Lung (tissue), 11 donors: ENCODE measurements at regions not wholly inside any gene's neighbourhood (a gene's known extent, or its start where the extent isn't known, plus 50 kb on each side); places are given as distances from the start of the nearest gene placed in this dataset.
"Not testable (repeated sequence)": the region's sequence is repeated elsewhere in the genome, so short reads cannot be mapped to it uniquely, and the experiment has no call there.

Source experiments
- ATAC-seq: fragments of 200-7000 bp; cut with Tn5 transposase; one replicate; pipeline ENCODE4 v1.9.1; 2020; ENCODE audit warnings: moderate number of reproducible peaks; ENCODE audit not compliant: insufficient read depth, low FRiP score
- DNase-seq, 3 donors: peaks; one replicate each; pipeline ENCODE4 v3.0.0-alpha.2; 2013 to 2017
- H3K27ac ChIP-seq, 2 donors: one replicate each; pipeline ENCODE4 v1.5.1; 2013; ENCODE audit warnings: mild to moderate bottlenecking in 2 of 2, moderate library complexity in 2 of 2, control low read depth in 1 of 2, inconsistent platforms in 1 of 2, low read depth in 1 of 2, low read length in 1 of 2
- H3K27me3 ChIP-seq, 3 donors: one replicate each; pipeline ENCODE4 v1.5.1; 2013; ENCODE audit warnings: low read length in 2 of 3; ENCODE audit not compliant: control insufficient read depth in 3 of 3, insufficient read depth in 3 of 3
- H3K36me3 ChIP-seq, 4 donors: one replicate each; pipeline ENCODE4 v1.5.1; 2013; ENCODE audit warnings: low read length in 4 of 4, mild to moderate bottlenecking in 1 of 4, moderate library complexity in 1 of 4; ENCODE audit not compliant: control insufficient read depth in 4 of 4, insufficient read depth in 4 of 4
- H3K4me1 ChIP-seq, 5 donors: one replicate each; pipeline ENCODE4 v1.5.1; 2013; ENCODE audit warnings: low read length in 5 of 5, mild to moderate bottlenecking in 2 of 5, moderate library complexity in 1 of 5; ENCODE audit not compliant: control insufficient read depth in 5 of 5, insufficient read depth in 5 of 5
- H3K4me3 ChIP-seq: one replicate; pipeline ENCODE4 v1.5.1; 2013; ENCODE audit warnings: mild to moderate bottlenecking, control low read depth, moderate library complexity
- H3K9ac ChIP-seq, 2 donors: one replicate each; pipeline ENCODE4 v1.5.1; 2013; ENCODE audit warnings: low read length in 2 of 2, control low read depth in 1 of 2; ENCODE audit not compliant: insufficient read depth in 1 of 2
- H3K9me3 ChIP-seq, 4 donors: one replicate each; pipeline ENCODE4 v1.5.1; 2013; ENCODE audit warnings: low read length in 3 of 4, mild to moderate bottlenecking in 1 of 4, moderate library complexity in 1 of 4; ENCODE audit not compliant: control insufficient read depth in 4 of 4, insufficient read depth in 3 of 4
- CTCF ChIP-seq: IDR thresholded peaks from 2 replicates; pipeline ENCODE4 v1.5.1; 2012; ENCODE audit warnings: mild to moderate bottlenecking; ENCODE audit errors: control extremely low read depth, extremely low read depth
- WGBS, 2 donors: extraction: QIAGEN DNeasy Blood & Tissue Kit; methylation state at CpG; one replicate each; pipeline ENCODE4 v1.1.7; 2013; 5-methylcytosine and 5-hydroxymethylcytosine counted together
- donor health status: control.
- donor health status: control.
- donor health status: Bipolar disorder and iron deficiency.
- donor health status: healthy.
- donor health status: DM: yes; HTN: yes; CAD: no.

- Histone ChIP-seq H3K4me1 (peaks cover 0 to 9% (median 3%) of the 10 kb centered on the region in 5 donors), H3K4me3 (no peak overlapping the region), H3K27me3 (no peaks in the 10 kb centered on the region), H3K27ac (no peak overlapping the region), H3K36me3 (no peaks in the 10 kb centered on the region), H3K9me3 (no peaks in the 10 kb centered on the region), H3K9ac (no peak overlapping the region)
- ATAC-seq (no peak), DNase-seq (no peak)
- WGBS, 2 donors, result 88 to 89% methylated on average over 2 of the region's 2 CpGs
- TF ChIP-seq CTCF, result no peak
Observed at GRCh38 chr10:53033396-53033795, 260.8 kb upstream of the MBL2 start.

GRCh38 chr10:53029872-53030849 is 257.6 kb upstream of the MBL2 start:
- not testable (repeated sequence) for H3K27ac ChIP-seq, H3K4me1 ChIP-seq, H3K27me3 ChIP-seq, H3K9ac ChIP-seq, ATAC-seq, H3K36me3 ChIP-seq, H3K9me3 ChIP-seq, H3K4me3 ChIP-seq
- 22 to 26% methylated on average over 8 of the region's 8 CpGs for WGBS, 2 donors
- DNase-seq, result peak in 2 of 3 donors; percentile 48 to 54

DNA sequence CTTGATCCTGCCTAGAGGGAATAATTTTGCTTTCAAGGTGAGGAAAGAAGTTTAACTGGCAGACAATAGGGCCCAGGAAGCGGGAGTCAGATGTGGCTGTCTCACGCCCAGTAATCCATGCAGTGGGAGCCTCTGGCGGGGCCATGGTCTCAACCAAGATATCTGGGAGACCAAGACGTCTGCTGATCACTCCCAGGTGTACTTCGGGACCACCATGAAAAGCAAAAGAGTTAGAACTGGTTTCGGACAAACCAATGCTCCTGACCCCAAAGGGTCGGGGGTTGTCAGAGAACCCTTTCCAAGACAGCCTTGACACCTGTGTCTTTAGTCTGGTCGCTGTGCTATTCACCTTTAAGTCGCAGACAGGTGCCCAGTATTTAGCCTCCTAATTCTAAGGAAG is 256.9 kb upstream of the MBL2 start:
- Histone ChIP-seq H3K9me3 (no peaks in the 10 kb centered on the region), H3K36me3 (no peaks in the 10 kb centered on the region), H3K4me1 (peaks cover 0 to 9% (median 3%) of the 10 kb centered on the region in 5 donors), H3K27ac (no peak overlapping the region), H3K27me3 (no peaks in the 10 kb centered on the region), H3K9ac (no peak overlapping the region), H3K4me3 (no peak overlapping the region)
- ATAC-seq, result no peak
- DNase-seq, result no peak
- TF ChIP-seq CTCF, result no peak
- WGBS, 2 donors, result 94 to 95% methylated on average over 9 of the region's 9 CpGs

DNA sequence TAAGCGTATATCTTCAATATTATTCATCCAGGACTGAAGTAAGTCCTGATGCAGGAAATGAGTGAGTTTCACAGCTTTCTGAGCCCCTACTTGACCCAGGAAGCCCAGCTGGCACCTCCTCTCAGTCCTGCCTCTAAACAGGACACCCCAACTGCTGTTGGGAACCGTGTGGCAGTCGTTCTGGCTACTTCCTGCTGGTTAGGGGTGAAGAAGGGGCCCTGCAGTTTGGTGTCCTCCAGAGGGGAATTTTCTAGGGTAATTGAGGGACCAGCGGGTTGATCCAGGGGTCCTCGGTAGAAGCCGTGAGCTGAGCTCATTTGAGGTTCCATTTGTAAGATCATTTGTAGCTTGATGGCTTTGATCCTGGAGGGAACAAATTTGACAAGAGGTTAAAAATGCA is 253.2 kb upstream of the MBL2 start:
- H3K27ac ChIP-seq, H3K36me3 ChIP-seq, H3K9me3 ChIP-seq, ATAC-seq, H3K4me3 ChIP-seq, H3K27me3 ChIP-seq, DNase-seq: not testable (repeated sequence)
- Histone ChIP-seq H3K9ac (peak overlapping the region in 1 of 2 donors; percentile 78), H3K4me1 (peaks cover 0 to 14% (median under 1%) of the 10 kb centered on the region in 5 donors)
- whole genome bisulfite sequencing, 2 donors, result 62 to 64% methylated on average over 6 of the region's 6 CpGs
